ENCODE measurements at regions not wholly inside any gene's neighbourhood (a gene's known extent, or its start where the extent isn't known, plus 50 kb on each side); places are given as distances from the start of the nearest gene placed in this dataset.
A peak's percentile ranks its signal among the peaks of the same experiment; 100 is the strongest.
"Not testable (repeated sequence)": the region's sequence is repeated elsewhere in the genome, so short reads cannot be mapped to it uniquely, and the experiment has no call there.

GRCh38 chr7:125924037-125924436 lies 994.4 kb upstream of the POT1 start:
- H3K4me3 ChIP-seq (ENCODE audit: low read length) = no peak overlapping the region
- no peak overlapping the region for H3K27ac ChIP-seq (ENCODE audit: low read length)
- no peaks in the 10 kb centered on the region for H3K9me3 ChIP-seq (ENCODE audit: control insufficient read depth, low read depth, low read length)
- H3K27me3 ChIP-seq (ENCODE audit: control insufficient read depth, insufficient read depth, low read length) = no peaks in the 10 kb centered on the region
- no peaks in the 10 kb centered on the region for H3K36me3 ChIP-seq (ENCODE audit: control insufficient read depth, insufficient read depth, low read length)
- DNase-seq = no peak
- H3K4me1 ChIP-seq (ENCODE audit: control insufficient read depth, insufficient read depth, low read length) = no peaks in the 10 kb centered on the region
- no CpG with 5 or more reads among the region's 2 CpGs for whole genome bisulfite sequencing (ENCODE audit: insufficient coverage, low lambda C conversion rate)

GRCh38 chr7:125915381-125915948 lies 985.8 kb upstream of the POT1 start:
- not testable (repeated sequence) for DNase-seq; H3K4me1 ChIP-seq (ENCODE audit: control insufficient read depth, insufficient read depth, low read length); H3K27ac ChIP-seq (ENCODE audit: low read length); H3K9me3 ChIP-seq (ENCODE audit: control insufficient read depth, low read depth, low read length); H3K27me3 ChIP-seq (ENCODE audit: control insufficient read depth, insufficient read depth, low read length); H3K36me3 ChIP-seq (ENCODE audit: control insufficient read depth, insufficient read depth, low read length); H3K4me3 ChIP-seq (ENCODE audit: low read length)
- WGBS (ENCODE audit: insufficient coverage, low lambda C conversion rate) = 40% methylated on average over 1 of the region's 4 CpGs

DNA sequence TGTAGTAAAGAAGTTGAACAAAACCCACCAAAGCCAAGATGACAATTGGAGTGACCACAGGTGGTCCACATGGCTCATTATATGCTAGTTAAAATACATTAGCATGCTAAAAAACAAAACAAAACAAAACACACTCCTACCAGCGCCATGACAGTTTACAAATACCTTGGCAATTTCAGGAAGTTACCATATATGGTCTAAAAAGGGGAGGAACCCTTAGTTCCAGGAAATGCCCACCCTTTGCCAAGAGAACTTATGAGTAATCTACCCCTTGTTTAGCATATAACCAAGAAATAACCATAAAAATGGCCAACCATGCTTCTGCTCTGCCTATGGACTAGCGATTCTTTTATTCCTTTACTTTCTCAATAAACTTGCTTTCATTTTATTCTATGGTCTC lies 979.1 kb upstream of the POT1 start:
- Histone ChIP-seq H3K9me3 (ENCODE audit: control insufficient read depth, low read depth, low read length) (no peaks in the 10 kb centered on the region), H3K36me3 (ENCODE audit: control insufficient read depth, insufficient read depth, low read length) (no peaks in the 10 kb centered on the region), H3K4me3 (ENCODE audit: low read length) (no peak overlapping the region), H3K27me3 (ENCODE audit: control insufficient read depth, insufficient read depth, low read length) (no peaks in the 10 kb centered on the region), H3K4me1 (ENCODE audit: control insufficient read depth, insufficient read depth, low read length) (no peaks in the 10 kb centered on the region), H3K27ac (ENCODE audit: low read length) (no peak overlapping the region)
- no peak for DNase-seq
- WGBS (ENCODE audit: insufficient coverage, low lambda C conversion rate) = 83% methylated on average over 1 of the region's 2 CpGs

DNA sequence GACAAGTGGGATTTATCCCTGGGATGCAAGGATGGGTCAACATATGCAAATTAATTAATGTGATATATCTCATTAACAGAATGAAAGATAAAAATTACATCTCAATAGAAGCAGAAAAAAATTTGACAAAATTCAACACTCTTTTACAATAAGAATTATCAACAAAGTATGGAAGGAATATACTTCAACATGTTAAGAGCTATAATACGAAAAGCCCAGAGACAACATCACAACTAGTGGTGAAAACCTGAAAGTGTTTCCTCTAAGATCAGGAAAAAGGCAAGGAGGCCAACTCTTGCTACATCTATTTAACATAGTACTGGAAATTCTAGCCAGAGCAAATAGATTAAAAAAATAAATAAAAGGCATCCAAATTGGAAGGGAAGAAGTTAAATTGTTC lies 970.0 kb upstream of the POT1 start:
- no peaks in the 10 kb centered on the region for H3K9me3 ChIP-seq (ENCODE audit: control insufficient read depth, low read depth, low read length)
- H3K27me3 ChIP-seq (ENCODE audit: control insufficient read depth, insufficient read depth, low read length) = no peaks in the 10 kb centered on the region
- no peaks in the 10 kb centered on the region for H3K36me3 ChIP-seq (ENCODE audit: control insufficient read depth, insufficient read depth, low read length)
- WGBS (ENCODE audit: insufficient coverage, low lambda C conversion rate) = 91% methylated on average over 1 of the region's 1 CpG
- DNase-seq = no peak
- H3K27ac ChIP-seq (ENCODE audit: low read length) = no peak overlapping the region
- H3K4me3 ChIP-seq (ENCODE audit: low read length) = no peak overlapping the region
- no peaks in the 10 kb centered on the region for H3K4me1 ChIP-seq (ENCODE audit: control insufficient read depth, insufficient read depth, low read length)

GRCh38 chr7:125892434-125892833 lies 962.8 kb upstream of the POT1 start:
- Histone ChIP-seq H3K4me1 (ENCODE audit: control insufficient read depth, insufficient read depth, low read length) (no peaks in the 10 kb centered on the region), H3K27me3 (ENCODE audit: control insufficient read depth, insufficient read depth, low read length) (no peaks in the 10 kb centered on the region), H3K9me3 (ENCODE audit: control insufficient read depth, low read depth, low read length) (no peaks in the 10 kb centered on the region), H3K27ac (ENCODE audit: low read length) (no peak overlapping the region), H3K4me3 (ENCODE audit: low read length) (no peak overlapping the region), H3K36me3 (ENCODE audit: control insufficient read depth, insufficient read depth, low read length) (no peaks in the 10 kb centered on the region)
- DNase-seq = no peak
- no CpG with 5 or more reads among the region's 1 CpG for WGBS (ENCODE audit: insufficient coverage, low lambda C conversion rate)

DNA sequence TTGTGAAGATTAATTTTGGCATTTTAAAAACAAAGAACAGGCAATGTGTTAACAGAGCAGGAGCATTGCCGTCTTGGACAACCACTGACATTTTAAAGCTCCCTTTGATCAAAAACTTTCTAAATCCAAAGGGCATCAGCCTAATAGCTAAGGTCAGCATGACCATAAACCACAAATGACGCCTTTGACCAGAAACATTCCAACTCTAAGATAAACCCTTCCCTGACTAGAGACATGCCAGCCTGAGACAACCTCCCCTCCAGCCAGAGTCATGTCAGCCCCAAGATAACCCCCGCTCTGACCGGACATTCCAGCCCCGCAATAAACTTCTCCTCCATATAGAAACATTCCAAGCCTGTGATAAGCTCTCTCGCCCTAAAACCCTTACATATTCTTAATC lies 949.4 kb upstream of the POT1 start:
- H3K36me3 ChIP-seq (ENCODE audit: control insufficient read depth, insufficient read depth, low read length) = no peaks in the 10 kb centered on the region
- no peaks in the 10 kb centered on the region for H3K4me1 ChIP-seq (ENCODE audit: control insufficient read depth, insufficient read depth, low read length)
- H3K4me3 ChIP-seq (ENCODE audit: low read length) = no peak overlapping the region
- no peak for DNase-seq
- no peak overlapping the region for H3K27ac ChIP-seq (ENCODE audit: low read length)
- no peaks in the 10 kb centered on the region for H3K27me3 ChIP-seq (ENCODE audit: control insufficient read depth, insufficient read depth, low read length)
- 80% methylated on average over 1 of the region's 6 CpGs for WGBS (ENCODE audit: insufficient coverage, low lambda C conversion rate)
- H3K9me3 ChIP-seq (ENCODE audit: control insufficient read depth, low read depth, low read length) = no peaks in the 10 kb centered on the region

GRCh38 chr7:125878235-125878956 lies 948.8 kb upstream of the POT1 start:
- no peaks in the 10 kb centered on the region for H3K9me3 ChIP-seq (ENCODE audit: control insufficient read depth, low read depth, low read length)
- H3K4me3 ChIP-seq (ENCODE audit: low read length) = no peak overlapping the region
- 86% methylated on average over 1 of the region's 2 CpGs for WGBS (ENCODE audit: insufficient coverage, low lambda C conversion rate)
- no peaks in the 10 kb centered on the region for H3K4me1 ChIP-seq (ENCODE audit: control insufficient read depth, insufficient read depth, low read length)
- H3K27ac ChIP-seq (ENCODE audit: low read length) = no peak overlapping the region
- no peaks in the 10 kb centered on the region for H3K36me3 ChIP-seq (ENCODE audit: control insufficient read depth, insufficient read depth, low read length)
- no peaks in the 10 kb centered on the region for H3K27me3 ChIP-seq (ENCODE audit: control insufficient read depth, insufficient read depth, low read length)
- no peak for DNase-seq

DNA sequence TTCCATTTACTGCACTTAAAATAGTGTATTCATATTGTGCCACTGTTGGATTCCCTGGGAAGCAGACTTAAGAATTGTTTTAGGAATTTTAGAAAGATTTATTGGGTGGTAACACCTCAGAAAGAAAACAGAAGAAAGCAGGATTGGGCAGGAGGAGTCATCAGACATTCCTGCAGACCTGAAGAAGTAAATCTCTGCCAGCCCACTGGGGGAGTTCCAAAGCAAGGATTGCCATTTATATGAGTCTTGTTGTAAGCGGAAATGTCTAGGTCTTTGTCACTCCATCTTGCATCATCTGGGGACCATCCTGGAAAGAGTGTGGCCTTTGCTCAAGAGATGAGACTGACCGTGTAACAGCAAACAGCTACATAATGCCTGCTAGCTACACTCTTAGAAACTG lies 947.6 kb upstream of the POT1 start:
- no peaks in the 10 kb centered on the region for H3K27me3 ChIP-seq (ENCODE audit: control insufficient read depth, insufficient read depth, low read length)
- DNase-seq = peak in 1 of 2 donors; percentile 0
- WGBS (ENCODE audit: insufficient coverage, low lambda C conversion rate) = no CpG with 5 or more reads among the region's 2 CpGs
- no peaks in the 10 kb centered on the region for H3K4me1 ChIP-seq (ENCODE audit: control insufficient read depth, insufficient read depth, low read length)
- H3K36me3 ChIP-seq (ENCODE audit: control insufficient read depth, insufficient read depth, low read length) = no peaks in the 10 kb centered on the region
- H3K9me3 ChIP-seq (ENCODE audit: control insufficient read depth, low read depth, low read length) = no peaks in the 10 kb centered on the region
- H3K27ac ChIP-seq (ENCODE audit: low read length) = no peak overlapping the region
- no peak overlapping the region for H3K4me3 ChIP-seq (ENCODE audit: low read length)

DNA sequence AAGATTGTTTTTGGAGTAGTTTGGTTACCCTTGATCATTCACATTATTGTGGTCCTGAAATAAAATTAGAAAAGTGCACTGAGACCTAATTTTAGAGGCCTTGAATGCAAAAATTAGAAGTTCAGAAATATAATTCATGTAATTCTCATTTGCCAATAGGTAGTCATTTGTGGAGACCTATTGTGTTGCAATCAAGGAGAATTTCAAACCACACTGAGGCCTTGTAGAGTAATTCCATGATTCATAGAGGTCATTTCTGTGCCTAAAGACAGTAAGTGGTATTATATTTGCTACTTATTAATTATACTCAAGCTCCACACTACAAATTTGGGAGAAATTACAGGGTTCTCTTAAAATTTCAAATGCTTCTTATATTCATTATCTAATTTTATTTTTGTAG lies 946.8 kb upstream of the POT1 start:
- H3K4me1 ChIP-seq (ENCODE audit: control insufficient read depth, insufficient read depth, low read length) = no peaks in the 10 kb centered on the region
- no peaks in the 10 kb centered on the region for H3K36me3 ChIP-seq (ENCODE audit: control insufficient read depth, insufficient read depth, low read length)
- H3K27me3 ChIP-seq (ENCODE audit: control insufficient read depth, insufficient read depth, low read length) = no peaks in the 10 kb centered on the region
- no peaks in the 10 kb centered on the region for H3K9me3 ChIP-seq (ENCODE audit: control insufficient read depth, low read depth, low read length)
- no peak overlapping the region for H3K4me3 ChIP-seq (ENCODE audit: low read length)
- H3K27ac ChIP-seq (ENCODE audit: low read length) = no peak overlapping the region
- DNase-seq = no peak

DNA sequence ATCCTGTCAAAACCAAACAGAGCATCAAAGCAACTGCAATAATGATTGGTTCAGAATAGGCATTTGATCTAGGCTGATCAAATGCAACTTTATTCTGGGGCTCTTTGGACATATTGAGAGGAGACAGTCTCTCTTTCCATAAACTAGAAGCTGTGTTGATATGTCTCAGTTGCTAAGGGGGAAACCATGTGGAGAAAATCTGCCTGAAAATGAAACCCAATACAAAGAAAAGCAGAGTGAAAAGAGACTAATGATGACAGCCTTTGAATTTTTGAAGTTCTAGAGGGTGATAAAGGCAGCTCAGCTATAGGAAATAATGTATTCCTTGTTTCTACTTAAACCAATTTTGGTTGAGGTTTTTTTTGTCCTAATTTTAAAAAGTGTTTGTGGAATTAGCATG lies 941.8 kb upstream of the POT1 start:
- Histone ChIP-seq H3K36me3 (ENCODE audit: control insufficient read depth, insufficient read depth, low read length) (no peaks in the 10 kb centered on the region), H3K27me3 (ENCODE audit: control insufficient read depth, insufficient read depth, low read length) (no peaks in the 10 kb centered on the region), H3K9me3 (ENCODE audit: control insufficient read depth, low read depth, low read length) (no peaks in the 10 kb centered on the region), H3K4me1 (ENCODE audit: control insufficient read depth, insufficient read depth, low read length) (no peaks in the 10 kb centered on the region), H3K27ac (ENCODE audit: low read length) (no peak overlapping the region), H3K4me3 (ENCODE audit: low read length) (no peak overlapping the region)
- no peak for DNase-seq

DNA sequence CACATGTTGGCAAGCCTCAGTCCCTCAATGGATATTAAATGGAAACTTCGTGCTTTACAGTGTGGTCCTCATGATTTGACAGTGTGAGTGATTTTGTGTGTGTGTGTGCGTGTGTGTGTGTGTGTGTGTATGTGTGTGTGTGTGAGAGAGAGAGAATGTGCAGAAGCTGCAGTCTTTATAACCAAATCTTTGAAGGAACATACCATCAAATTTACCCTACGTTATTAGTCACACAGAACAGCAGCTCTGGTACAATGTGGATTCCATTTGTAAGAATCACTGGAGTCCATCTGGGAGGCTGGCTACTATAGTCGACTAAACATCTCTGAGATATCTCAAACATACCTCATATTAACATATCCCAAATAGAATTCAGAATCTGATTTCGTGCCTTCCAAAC lies 928.0 kb upstream of the POT1 start:
- Histone ChIP-seq H3K4me3 (ENCODE audit: low read length) (no peak overlapping the region), H3K27me3 (ENCODE audit: control insufficient read depth, insufficient read depth, low read length) (no peaks in the 10 kb centered on the region), H3K9me3 (ENCODE audit: control insufficient read depth, low read depth, low read length) (no peaks in the 10 kb centered on the region), H3K4me1 (ENCODE audit: control insufficient read depth, insufficient read depth, low read length) (no peaks in the 10 kb centered on the region), H3K27ac (ENCODE audit: low read length) (no peak overlapping the region), H3K36me3 (ENCODE audit: control insufficient read depth, insufficient read depth, low read length) (no peaks in the 10 kb centered on the region)
- DNase-seq = no peak
- WGBS (ENCODE audit: insufficient coverage, low lambda C conversion rate) = 86% methylated on average over 2 of the region's 5 CpGs

Measured in large intestine (tissue), 3 donors.